GM21786 (cell line): ENCODE measurements at regions not wholly inside any gene's neighbourhood (a gene's known extent, or its start where the extent isn't known, plus 50 kb on each side); places are given as distances from the start of the nearest gene placed in this dataset.

ENCODE experiments used
- ATAC-seq: cut with Tn5 transposase; IDR thresholded peaks from one replicate; pipeline ENCODE4 v1.9.1; 2021; ENCODE audit not compliant: unreplicated experiment

DNA sequence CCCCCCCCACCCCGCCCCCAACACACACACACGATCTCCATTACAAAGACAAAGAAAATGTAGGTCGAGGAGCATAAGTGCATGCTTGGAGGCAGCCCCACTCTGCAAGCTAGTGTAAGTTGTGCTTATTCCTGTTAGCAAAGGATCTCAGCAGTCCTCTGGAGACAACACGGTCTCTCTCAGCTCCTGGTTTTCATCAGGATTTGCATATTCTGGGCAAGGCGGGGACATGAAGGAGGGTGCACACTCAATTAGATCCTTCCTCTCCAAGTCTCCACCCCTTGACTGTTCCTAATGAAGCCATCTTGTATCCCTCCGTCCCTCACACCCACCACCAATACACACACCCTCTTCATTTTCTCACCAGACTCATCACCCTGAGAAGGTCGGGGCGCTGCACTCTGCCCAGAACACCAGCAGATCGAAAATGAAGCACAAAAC, 63.8 kb downstream of the MRPL46 start:
- no peak for ATAC-seq

- no peak for ATAC-seq
Measured at GRCh38 chr15:88401996-88402656, 65.1 kb downstream of the MRPL46 start.

DNA sequence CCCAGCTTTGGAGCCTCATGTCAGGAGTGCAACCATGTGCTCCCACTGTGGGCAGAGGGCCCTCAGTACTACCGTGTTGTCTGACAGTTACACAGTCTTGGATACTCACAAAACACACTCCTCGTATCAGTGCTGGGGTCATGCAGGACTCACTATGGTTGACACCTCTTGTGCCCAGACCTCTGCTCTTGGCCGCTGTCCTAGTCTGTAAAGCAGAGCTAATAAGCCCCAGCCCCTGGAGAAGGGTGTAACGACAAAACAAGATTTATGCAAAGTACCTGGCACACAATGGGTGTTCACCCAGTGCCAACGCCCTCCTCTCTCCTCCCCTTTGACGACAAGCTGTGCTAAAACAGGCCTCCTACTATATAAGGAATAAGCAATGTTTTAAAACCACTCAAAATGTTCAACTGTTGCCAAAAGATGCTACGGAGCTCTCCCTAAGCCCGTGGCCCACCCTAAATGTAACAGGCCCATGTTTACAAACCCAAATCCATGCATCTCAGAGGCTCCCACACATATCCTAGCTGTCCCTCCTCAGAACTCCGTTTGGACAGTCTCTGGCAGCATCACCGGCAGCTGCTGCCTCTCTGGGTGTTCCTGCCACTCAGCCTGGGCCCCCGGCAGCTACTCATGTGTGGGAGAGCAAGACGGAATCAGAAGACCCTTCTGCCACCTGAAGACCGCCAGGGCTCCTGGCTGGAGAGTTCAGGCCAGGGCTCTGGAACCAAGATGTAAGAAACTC, 65.8 kb downstream of the MRPL46 start:
- no peak for ATAC-seq

DNA sequence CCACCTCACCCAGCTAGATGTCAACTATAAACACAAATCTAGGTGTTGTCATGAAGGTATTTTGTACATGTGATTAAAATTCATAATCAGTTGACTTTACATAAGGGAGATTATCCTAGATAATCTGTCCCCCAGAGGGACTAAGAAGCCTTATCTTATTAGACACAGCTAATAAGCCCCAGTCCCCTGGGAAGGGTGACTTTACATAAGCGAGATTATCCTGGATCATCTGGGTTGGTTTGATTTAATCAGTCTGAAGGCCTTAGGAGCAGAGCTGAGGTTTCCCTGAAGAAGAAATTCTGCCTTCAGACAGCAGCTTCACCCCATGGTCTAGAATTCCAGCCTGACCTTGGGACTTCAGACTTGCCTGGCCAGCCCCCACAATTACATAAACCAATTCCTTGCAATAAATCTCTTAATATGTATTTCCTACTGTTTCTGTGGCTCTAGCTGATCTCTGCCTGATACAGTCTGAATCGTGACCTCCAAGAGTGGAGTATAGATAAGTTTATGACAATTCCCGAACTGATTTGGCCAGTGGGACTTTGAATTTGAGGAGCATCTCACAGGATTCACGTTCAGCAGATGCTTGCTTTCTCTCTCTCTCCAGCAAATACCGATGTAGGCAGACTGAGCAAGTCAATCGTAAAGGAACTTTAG, 66.5 kb downstream of the MRPL46 start:
- ATAC-seq = no peak

GRCh38 chr15:88400084-88400483, 67.1 kb downstream of the MRPL46 start:
- no peak for ATAC-seq

DNA sequence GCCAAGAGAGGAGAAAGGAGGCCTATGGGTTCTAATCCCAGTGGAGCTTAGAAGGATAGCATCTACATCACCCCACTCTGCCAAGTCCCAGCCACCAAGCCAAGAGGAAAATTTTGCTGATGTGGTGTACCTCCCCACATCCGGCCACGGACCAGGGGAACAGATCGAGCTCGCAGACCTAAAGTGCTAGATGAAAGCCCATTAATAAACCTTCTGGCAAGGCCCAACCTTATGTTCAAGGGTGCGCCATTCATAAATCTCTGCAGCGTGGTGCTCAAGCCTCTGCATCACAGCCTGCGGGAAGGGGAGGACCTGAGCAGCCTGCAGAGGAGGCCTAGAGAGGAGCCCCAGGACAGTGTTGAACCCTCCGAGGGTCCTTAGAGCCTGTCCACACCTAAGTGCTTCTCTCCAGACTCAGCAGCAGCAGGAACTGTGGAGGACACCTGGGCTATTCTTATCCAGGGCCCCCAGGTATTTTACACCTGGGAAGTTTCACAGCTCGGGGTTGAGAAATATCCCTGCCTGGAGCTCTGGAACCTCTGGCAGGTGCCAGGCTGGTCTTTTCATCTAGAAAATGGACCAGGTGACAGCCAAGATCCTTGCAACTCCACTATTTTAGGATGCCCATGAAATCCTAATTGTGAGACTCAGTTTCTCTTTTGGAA, 68.0 kb downstream of the MRPL46 start:
- no peak for ATAC-seq

GRCh38 chr15:88398011-88398410, 69.2 kb downstream of the MRPL46 start:
- no peak for ATAC-seq

- ATAC-seq = no peak
Measured at GRCh38 chr15:88397506-88397905, 69.7 kb downstream of the MRPL46 start.

DNA sequence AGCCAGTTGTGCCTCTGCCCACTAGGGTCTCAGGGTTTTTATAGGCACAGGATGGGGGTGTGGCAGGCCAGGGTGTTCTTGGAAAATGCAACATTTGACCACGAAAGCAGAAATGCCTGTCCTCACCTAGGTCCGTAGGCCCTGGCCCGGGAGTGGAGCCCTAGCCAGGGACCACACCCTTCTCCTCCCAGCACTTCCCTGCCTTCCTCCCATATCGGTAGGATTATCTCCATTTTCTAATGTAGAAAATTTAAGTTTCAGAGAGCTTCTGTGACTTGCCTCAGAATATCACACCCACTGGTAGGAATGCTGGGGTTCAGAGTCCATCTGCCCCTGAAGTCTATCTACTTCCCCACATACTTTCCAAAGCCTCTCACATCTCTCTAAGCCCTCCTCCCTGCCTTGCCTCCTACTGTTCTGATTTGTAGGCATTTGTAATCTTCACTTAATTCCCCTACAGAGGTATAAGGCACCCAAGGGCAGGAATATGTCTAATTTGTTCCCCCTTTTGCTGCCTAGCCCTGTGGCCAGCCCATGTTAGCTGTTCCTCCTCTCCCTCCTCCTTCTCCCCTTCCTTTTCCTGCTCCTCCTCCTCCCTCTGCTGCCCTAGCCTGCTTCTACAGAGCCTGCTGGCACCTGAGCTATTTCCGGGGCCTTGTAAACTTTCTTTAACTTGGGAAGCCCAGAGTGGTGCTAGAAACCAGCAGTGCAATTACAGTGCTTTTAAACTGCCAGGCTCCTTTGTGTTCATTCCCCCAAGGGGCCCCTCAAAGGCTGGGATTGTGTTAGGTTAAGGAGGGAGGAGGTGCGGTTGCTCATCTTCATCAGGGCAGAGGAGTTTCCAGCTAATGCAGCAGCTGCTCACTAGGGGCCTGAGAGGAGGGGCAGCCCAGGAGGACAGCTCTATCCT, 71.1 kb downstream of the MRPL46 start:
- ATAC-seq = no peak

DNA sequence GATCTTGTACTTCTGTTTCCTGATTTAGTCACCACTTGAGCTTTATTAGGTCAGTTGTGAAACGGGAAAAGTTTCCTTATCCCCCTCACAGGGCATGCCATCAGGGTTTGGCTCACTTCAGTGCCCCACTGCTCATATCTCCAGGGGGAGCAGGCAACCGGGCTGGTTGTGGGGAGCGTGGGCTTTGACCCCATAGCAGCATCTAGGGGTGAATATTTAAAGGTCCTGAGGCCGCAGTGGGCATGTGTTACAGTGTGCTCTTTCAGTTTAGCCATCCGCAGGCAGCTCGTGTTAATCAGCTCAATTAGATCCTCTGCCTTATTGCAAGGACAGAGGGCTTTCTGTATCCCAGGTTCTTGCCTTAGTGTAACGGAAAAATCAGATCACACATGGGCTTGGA, 71.9 kb downstream of the MRPL46 start:
- ATAC-seq = no peak

- no peak for ATAC-seq
Measured at GRCh38 chr15:88394553-88395145, 72.5 kb downstream of the MRPL46 start.

GRCh38 chr15:88393719-88394519, 73.3 kb downstream of the MRPL46 start:
- no peak for ATAC-seq

DNA sequence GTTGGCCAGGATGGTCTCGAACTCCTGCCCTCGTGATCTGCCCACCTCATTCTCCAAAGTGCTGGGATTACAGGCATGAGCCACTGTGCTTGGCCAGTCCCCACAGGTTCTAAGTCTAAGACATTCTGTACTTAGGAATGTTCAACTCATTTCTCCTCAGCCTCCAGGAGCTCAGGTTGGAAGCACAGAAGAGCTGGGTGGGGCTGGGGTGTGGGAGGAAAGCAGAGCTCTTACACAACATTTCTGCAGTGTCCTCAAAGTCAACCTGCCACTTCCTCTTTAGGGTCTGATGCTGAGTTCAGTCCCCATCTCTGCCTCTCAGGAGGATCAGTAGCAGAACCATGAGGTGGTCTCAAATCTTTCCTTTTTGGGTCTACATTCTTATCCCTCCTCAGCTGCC, 75.5 kb downstream of the MRPL46 start:
- ATAC-seq = no peak

DNA sequence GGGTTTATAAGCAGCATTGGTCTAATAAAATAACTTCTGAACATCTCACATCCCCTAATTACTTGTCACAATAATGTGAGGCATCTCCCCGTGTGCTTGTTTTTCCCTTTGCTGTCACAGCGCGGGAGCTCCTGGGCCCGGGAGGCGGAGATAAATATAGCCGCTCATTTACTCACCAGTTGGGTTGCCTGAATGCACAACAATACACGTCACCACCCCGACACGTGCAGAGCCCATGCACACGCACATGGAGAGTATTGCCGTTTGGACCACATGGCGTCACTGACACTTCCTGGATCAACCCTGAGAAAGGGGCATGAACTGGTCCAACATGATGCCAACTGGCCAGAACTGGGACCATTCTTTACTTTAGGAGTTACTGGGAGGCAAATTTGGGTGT, 76.2 kb downstream of the MRPL46 start:
- no peak for ATAC-seq

DNA sequence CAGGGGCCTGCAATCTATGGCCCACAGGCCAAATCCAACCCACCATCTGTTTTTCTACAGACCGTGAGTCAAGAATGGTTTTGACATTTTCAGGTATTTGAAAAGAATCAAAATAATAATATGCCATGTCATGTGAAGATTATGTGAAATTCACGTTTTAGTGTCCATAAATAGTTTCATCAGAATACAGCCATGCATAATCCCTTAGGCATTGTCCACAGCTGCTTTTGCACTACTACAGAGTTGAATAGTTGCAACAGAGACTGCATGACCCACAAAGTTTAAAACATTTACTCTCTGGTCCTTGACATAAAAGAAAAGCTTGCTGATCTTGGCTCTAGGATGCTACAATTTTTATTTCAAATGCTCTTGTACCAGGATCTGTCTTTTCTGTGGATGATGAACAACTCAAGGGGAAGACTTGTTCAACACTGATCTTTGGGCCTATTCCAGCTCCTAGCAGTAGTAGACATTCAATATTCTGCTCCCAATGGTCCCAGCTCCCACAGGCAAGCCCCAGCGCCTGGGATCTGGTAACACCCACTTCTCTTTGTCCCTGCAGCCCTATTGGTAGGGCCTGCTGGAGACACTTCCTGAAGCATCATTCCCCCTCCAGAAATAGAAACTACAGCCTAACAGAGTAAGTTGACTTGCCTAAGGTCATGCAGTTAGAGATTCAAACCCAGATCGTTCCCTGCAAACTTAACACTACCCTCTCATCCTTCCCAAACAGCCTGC, 76.9 kb downstream of the MRPL46 start:
- ATAC-seq = no peak

DNA sequence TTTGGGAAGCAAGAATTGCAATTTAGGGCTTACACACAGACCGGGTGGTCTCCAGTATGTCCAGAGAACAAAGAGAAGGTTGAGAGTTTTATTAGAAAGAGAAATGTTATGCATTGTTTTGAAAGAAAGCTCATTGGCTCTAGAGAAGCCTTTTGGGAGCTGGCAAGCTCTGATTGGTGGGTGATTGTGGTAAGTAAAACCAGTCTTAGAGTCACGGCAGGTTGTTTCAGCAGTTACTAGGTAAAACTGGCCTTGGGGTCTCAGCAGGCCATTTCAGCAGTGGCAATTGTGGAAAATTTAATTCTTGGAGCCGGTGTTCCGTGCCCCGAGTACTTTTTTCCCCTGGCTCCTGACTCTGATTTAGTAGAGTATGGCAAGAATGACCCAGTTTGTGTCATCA, 78.1 kb downstream of the MRPL46 start:
- ATAC-seq = no peak

- no peak for ATAC-seq
Measured at GRCh38 chr15:88388686-88389085, 78.5 kb downstream of the MRPL46 start.

DNA sequence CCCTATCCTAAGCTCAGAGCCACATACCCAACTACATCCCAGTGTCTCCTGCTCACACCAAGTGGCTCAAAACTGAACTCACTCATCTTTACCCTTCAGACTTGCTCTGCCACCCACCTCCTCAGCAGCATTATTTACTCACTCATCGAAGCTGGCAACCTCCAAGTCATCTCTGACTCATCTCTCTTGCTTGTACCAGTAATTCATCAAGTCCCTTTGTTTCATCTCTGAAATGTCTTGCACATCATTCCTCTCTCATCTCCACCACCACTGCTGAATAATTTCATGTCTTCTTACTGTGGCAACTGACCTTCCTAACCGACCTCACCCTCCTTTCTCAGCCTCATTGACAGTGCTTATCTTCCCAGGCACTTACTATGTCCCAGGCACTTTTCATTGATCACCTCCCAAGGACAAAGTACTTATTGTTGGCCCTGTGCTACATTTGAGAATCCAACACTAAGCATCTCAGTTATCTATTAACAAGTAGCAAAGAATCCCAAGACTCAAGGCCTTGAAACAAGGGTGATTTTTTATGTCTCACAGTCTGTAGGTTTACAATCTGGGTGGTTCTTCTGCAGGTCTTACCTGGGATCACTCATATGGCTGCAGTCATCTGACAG, 82.0 kb downstream of the MRPL46 start:
- no peak for ATAC-seq
